ENCODE measurements at regions not wholly inside any gene's neighbourhood (a gene's known extent, or its start where the extent isn't known, plus 50 kb on each side); places are given as distances from the start of the nearest gene placed in this dataset.

- no peak for TF ChIP-seq EP300 (IDR thresholded peaks at IDR 0.05)
- TF ChIP-seq, protein P1, sequence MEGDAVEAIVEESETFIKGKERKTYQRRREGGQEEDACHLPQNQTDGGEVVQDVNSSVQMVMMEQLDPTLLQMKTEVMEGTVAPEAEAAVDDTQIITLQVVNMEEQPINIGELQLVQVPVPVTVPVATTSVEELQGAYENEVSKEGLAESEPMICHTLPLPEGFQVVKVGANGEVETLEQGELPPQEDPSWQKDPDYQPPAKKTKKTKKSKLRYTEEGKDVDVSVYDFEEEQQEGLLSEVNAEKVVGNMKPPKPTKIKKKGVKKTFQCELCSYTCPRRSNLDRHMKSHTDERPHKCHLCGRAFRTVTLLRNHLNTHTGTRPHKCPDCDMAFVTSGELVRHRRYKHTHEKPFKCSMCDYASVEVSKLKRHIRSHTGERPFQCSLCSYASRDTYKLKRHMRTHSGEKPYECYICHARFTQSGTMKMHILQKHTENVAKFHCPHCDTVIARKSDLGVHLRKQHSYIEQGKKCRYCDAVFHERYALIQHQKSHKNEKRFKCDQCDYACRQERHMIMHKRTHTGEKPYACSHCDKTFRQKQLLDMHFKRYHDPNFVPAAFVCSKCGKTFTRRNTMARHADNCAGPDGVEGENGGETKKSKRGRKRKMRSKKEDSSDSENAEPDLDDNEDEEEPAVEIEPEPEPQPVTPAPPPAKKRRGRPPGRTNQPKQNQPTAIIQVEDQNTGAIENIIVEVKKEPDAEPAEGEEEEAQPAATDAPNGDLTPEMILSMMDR (IDR thresholded peaks at IDR 0.05) = no peak
- TF ChIP-seq POLR2A (IDR thresholded peaks at IDR 0.05) = no peak
- no peak for TF ChIP-seq POLR2AphosphoS5 (IDR thresholded peaks at IDR 0.05)
- no peak for DNase-seq
- no peaks in the 10 kb centered on the region for H3K9me3 ChIP-seq
- H3K4me1 ChIP-seq = no peaks in the 10 kb centered on the region
- no peak overlapping the region for H3K27ac ChIP-seq
- no peak overlapping the region for H3K4me3 ChIP-seq
- no peak for ATAC-seq (ENCODE audit: low FRiP score in 2 of 2)
- H3K36me3 ChIP-seq = no peaks in the 10 kb centered on the region
- H3K27me3 ChIP-seq = no peaks in the 10 kb centered on the region
- 69 to 78% methylated on average over 2 of the region's 2 CpGs for WGBS, 2 donors
Observed at GRCh38 chr1:191839891-191840290, 318.4 kb upstream of the RGS18 start.

DNA sequence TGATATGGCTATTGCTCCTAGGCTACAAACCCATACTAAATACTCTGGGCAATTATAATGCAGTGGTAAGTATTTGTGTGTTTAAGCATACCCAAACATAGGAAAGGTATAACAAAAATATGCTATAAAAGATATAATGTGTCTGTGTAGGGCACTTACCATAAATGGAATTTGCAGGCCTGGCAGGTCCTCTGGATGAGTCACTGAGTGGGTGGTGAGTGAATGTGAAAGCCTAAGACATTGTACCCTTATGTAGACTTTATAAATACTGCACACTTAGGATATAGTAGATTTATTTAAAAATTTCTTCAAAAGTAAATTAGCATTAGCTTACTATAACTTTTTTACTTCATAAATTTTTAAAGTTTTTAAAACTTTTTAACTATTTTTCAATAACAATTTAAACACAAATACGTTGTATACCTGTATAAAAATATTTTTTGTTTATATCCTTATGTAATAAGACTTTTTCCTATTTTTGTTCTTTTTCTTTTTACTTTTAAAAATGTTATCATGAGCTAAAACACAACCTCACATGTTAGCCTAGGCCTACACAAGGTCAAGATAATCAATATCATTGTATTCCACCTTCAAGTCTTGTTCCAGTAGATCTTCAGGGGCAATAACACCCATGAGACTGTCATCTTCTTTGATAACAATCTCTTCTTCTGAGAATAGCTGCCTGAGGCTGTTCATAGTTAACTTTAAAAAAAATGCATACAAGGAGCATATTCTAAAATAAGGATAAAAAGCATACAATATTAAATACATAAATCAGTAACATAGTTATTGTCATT is 306.3 kb upstream of the RGS18 start:
- DNase-seq (no peak), ATAC-seq (ENCODE audit: low FRiP score in 2 of 2) (no peak)
- H3K27me3 ChIP-seq = no peaks in the 10 kb centered on the region
- no peaks in the 10 kb centered on the region for H3K4me1 ChIP-seq
- no peak overlapping the region for H3K27ac ChIP-seq
- TF ChIP-seq POLR2A (IDR thresholded peaks at IDR 0.05) = no peak
- TF ChIP-seq, protein P1 (IDR thresholded peaks at IDR 0.05) = no peak
- no peak for TF ChIP-seq POLR2AphosphoS5 (IDR thresholded peaks at IDR 0.05)
- TF ChIP-seq EP300 (IDR thresholded peaks at IDR 0.05) = no peak
- H3K36me3 ChIP-seq = no peaks in the 10 kb centered on the region
- no peaks in the 10 kb centered on the region for H3K9me3 ChIP-seq
- WGBS, 2 donors = 66 to 67% methylated on average over 1 of the region's 1 CpG
- H3K4me3 ChIP-seq = no peak overlapping the region

DNA sequence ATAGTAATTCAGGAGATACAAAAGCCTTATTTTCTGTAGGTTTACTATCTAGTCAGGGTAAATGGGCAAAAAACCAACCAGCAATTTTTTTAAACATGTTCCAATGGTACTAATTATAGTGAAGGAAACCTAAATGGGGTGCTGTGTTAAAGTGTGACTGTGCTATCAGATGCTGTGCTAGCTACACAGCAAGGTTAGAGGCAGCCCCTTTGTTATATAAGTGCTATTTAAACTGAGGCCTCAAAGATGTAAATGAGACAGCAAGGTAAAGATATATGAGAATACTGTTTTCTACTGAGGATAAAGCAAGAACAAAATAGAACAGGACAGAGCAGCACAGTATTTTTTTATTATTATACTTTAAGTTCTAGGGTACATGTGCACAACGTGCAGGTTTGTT is 305.4 kb upstream of the RGS18 start:
- 80 to 85% methylated on average over 1 of the region's 1 CpG for WGBS, 2 donors
- Histone ChIP-seq H3K4me3 (no peak overlapping the region), H3K36me3 (no peaks in the 10 kb centered on the region), H3K9me3 (no peaks in the 10 kb centered on the region), H3K27me3 (no peaks in the 10 kb centered on the region), H3K27ac (no peak overlapping the region), H3K4me1 (no peaks in the 10 kb centered on the region)
- no peak for DNase-seq
- TF ChIP-seq POLR2A (IDR thresholded peaks at IDR 0.05) (no peak), EP300 (IDR thresholded peaks at IDR 0.05) (no peak), POLR2AphosphoS5 (IDR thresholded peaks at IDR 0.05) (no peak)
- TF ChIP-seq, protein P1 (IDR thresholded peaks at IDR 0.05) = no peak
- ATAC-seq (ENCODE audit: low FRiP score in 2 of 2) = no peak

DNA sequence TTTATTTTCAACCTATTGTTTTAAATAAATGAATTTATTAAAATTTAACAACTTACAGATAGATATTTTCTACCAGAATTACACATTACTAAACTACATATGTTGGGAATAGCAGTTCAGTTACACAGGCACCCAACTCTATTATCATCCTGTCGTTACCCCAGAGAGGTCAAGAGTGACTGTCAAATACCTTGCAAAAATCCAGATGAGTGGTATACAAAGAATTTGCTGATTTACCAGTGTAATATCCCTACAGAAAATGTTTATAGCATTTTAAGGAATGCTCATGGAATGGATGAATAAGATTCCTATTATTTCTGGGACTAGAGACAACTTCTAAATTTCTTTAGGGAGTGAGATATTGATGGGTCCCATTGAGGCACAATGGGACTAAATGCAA is 300.7 kb upstream of the RGS18 start:
- H3K27me3 ChIP-seq = no peaks in the 10 kb centered on the region
- H3K9me3 ChIP-seq = no peaks in the 10 kb centered on the region
- no peaks in the 10 kb centered on the region for H3K36me3 ChIP-seq
- TF ChIP-seq POLR2AphosphoS5 (IDR thresholded peaks at IDR 0.05) = no peak
- TF ChIP-seq, protein P1 (IDR thresholded peaks at IDR 0.05) = no peak
- no peak for TF ChIP-seq EP300 (IDR thresholded peaks at IDR 0.05)
- no peak for TF ChIP-seq POLR2A (IDR thresholded peaks at IDR 0.05)
- DNase-seq (no peak), ATAC-seq (ENCODE audit: low FRiP score in 2 of 2) (no peak)
- H3K4me3 ChIP-seq = no peak overlapping the region
- H3K27ac ChIP-seq = no peak overlapping the region
- 48 to 93% methylated on average over 1 of the region's 1 CpG for WGBS, 2 donors
- H3K4me1 ChIP-seq = no peaks in the 10 kb centered on the region

- Histone ChIP-seq H3K4me3 (no peak overlapping the region), H3K9me3 (peaks cover 0 to 2% (median 0%) of the 10 kb centered on the region in 4 donors), H3K27me3 (no peaks in the 10 kb centered on the region), H3K36me3 (no peaks in the 10 kb centered on the region), H3K4me1 (no peaks in the 10 kb centered on the region), H3K27ac (no peak overlapping the region)
- ATAC-seq (ENCODE audit: low FRiP score in 2 of 2) (no peak), DNase-seq (no peak)
- 63 to 76% methylated on average over 6 of the region's 6 CpGs for WGBS, 2 donors
- no peak for TF ChIP-seq POLR2A (IDR thresholded peaks at IDR 0.05)
- TF ChIP-seq, protein P1 (IDR thresholded peaks at IDR 0.05) = no peak
- TF ChIP-seq EP300 (IDR thresholded peaks at IDR 0.05) = no peak
- TF ChIP-seq POLR2AphosphoS5 (IDR thresholded peaks at IDR 0.05) = no peak
Observed at GRCh38 chr1:191865479-191865878, 292.8 kb upstream of the RGS18 start.

Data from upper lobe of left lung (tissue), 6 donors.